Bronchial epithelial cell (primary cell): ENCODE measurements at regions not wholly inside any gene's neighbourhood (a gene's known extent, or its start where the extent isn't known, plus 50 kb on each side); places are given as distances from the start of the nearest gene placed in this dataset.

Source experiments
- DNase-seq: peaks from one replicate; pipeline ENCODE4 v3.0.0-alpha.2; 2010; ENCODE audit warnings: low read depth
- FAIRE-seq: peaks from 2 replicates; lab custom pipeline; 2011; peaks lifted over from hg19 to GRCh38; lab: Jason Lieb, UNC
- H3K27me3 ChIP-seq: 2 replicates; pipeline ENCODE4 v1.5.1; 2011; ENCODE audit warnings: low read length; ENCODE audit not compliant: control insufficient read depth, insufficient read depth
- H3K36me3 ChIP-seq: 2 replicates; pipeline ENCODE4 v1.5.1; 2011; ENCODE audit warnings: low read length; ENCODE audit not compliant: control insufficient read depth, insufficient read depth
- H3K4me3 ChIP-seq: 2 replicates; pipeline ENCODE4 v1.5.1; 2011; ENCODE audit warnings: mild to moderate bottlenecking, low read depth, low read length, control low read depth
- TF ChIP-seq, protein P1 (sequence below): IDR thresholded peaks from 2 replicates; pipeline ENCODE4 v1.5.1; 2011; ENCODE audit warnings: mild to moderate bottlenecking, moderate library complexity, low read length, control low read depth, inconsistent platforms; ENCODE audit not compliant: insufficient read depth, severe bottlenecking

DNA sequence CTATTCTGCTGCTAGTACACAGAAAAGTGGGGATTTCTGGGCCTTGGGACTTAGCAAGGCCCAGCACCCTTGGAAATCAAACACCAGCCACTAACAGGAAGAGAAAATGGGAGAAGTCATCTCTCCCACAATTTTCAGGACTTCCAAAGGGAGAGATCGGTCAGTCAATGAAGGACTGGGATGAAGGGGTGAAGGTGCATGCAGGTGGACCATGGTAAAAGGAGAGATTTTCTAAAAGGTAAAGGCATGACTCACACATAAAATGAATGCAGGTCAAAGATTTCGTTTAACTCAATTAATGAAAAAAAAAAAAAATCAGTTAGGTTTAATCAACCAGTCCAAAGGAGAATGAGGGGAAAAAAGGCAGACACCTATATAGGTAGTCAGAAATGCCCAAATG lies 176.4 kb upstream of the PROK2 start:
- Histone ChIP-seq H3K36me3 (no peaks in the 10 kb centered on the region), H3K4me3 (no peak overlapping the region), H3K27me3 (no peaks in the 10 kb centered on the region)
- DNase-seq (no peak), FAIRE-seq (no peak)
- TF ChIP-seq, protein P1, sequence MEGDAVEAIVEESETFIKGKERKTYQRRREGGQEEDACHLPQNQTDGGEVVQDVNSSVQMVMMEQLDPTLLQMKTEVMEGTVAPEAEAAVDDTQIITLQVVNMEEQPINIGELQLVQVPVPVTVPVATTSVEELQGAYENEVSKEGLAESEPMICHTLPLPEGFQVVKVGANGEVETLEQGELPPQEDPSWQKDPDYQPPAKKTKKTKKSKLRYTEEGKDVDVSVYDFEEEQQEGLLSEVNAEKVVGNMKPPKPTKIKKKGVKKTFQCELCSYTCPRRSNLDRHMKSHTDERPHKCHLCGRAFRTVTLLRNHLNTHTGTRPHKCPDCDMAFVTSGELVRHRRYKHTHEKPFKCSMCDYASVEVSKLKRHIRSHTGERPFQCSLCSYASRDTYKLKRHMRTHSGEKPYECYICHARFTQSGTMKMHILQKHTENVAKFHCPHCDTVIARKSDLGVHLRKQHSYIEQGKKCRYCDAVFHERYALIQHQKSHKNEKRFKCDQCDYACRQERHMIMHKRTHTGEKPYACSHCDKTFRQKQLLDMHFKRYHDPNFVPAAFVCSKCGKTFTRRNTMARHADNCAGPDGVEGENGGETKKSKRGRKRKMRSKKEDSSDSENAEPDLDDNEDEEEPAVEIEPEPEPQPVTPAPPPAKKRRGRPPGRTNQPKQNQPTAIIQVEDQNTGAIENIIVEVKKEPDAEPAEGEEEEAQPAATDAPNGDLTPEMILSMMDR, result no peak

DNA sequence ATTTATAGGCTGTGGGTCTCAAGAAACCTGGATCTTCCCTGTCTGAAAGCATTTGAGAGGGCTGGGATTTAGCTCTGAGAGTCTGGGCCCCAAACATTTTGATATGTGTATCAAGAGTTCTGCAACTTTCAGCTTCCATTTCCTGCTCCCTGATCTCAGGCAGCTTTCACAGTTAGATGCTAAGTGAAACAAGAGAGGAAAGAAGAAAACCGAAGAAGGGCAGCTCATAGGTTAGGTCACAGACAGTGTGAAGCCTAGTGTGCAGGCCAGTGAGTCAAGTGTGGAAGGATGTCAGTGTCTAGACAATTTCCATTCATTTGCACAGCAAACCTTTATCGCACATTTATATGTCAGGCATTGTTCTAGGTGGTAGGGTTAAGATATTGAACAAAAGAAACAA lies 173.6 kb upstream of the PROK2 start:
- TF ChIP-seq, protein P1, result no peak
- FAIRE-seq, result no peak

DNA sequence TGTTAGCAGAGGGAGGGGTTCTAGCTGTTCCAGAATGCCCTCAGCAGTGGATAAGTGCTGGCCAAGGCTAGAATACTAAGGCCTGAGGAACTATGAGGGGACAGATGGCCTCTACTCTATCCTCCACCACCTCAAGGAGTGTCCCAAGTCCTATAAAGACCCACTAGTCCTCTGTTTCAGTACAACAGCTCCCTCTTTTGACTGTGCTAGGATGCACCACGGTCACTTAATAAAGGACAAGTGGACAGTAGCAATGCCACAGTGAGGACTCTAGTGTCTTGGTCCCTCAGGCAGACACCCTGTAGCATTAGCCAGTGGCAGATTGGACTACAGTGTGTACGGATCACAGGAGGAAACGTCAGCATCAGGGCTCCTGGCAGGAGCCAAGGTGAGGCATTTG lies 171.8 kb upstream of the PROK2 start:
- no peaks in the 10 kb centered on the region for H3K27me3 ChIP-seq
- DNase-seq (no peak), FAIRE-seq (peak; percentile 76)
- no peak overlapping the region for H3K4me3 ChIP-seq
- H3K36me3 ChIP-seq, result no peaks in the 10 kb centered on the region
- TF ChIP-seq, protein P1, result no peak

More for the DNA sequence above, 173.6 kb upstream of the PROK2 start:
- H3K27me3 ChIP-seq, result no peaks in the 10 kb centered on the region
- H3K36me3 ChIP-seq, result no peaks in the 10 kb centered on the region
- DNase-seq, result no peak
- H3K4me3 ChIP-seq, result no peak overlapping the region

DNA sequence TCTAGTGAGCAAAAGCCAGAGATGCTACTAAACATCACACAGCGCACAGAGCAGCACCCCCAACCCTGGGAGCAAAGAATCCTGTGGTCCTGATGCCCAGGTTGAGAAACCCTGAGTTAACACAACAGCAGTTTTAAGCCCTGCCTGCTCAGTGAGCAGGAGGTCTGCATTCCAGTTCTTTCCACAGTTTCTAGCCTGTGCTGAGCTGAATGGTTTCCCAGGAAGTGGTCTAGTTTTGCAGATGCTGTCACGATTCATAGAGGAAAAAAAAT lies 171.1 kb upstream of the PROK2 start:
- FAIRE-seq (no peak), DNase-seq (no peak)
- no peaks in the 10 kb centered on the region for H3K27me3 ChIP-seq
- TF ChIP-seq, protein P1, result no peak
- no peak overlapping the region for H3K4me3 ChIP-seq
- no peaks in the 10 kb centered on the region for H3K36me3 ChIP-seq

DNA sequence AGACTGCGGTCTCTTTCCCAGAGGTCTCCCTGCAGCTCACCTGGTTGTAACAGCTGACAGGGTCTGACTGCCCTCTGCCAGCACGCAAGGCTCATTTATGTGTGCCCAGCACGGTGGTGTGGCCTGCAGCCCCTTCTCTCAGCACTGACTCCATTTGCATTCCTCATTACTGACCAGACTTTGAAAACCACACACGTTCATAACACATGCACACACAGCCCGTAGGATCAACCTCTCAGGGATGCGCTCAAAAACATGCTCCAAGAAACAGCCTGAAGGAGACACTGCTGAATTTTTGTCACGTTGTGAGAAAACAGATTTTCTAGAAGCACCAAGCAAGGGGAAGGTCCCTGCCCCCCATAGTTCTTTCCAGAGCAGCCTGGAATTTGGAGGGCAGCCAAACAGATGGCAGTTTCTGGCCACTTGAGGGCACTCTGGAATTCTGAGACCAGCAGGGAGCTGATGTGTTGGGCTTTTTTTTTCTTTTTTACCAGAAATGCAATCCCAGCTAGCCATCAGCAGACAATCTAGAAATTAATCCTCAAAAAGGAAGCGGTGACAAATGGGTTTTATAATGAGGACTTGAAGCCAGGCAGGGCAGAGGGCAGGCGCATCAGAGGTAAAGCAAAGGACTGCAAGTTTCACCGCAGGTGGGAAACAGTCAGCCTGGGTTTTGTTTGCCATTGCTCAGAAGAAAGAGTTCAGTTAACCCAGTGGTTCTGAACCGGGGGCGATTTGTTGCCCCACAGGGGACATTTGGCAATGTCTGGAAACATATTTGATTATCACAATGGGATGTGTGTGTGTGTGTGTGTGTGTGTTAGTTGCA lies 170.5 kb upstream of the PROK2 start:
- FAIRE-seq (peak; percentile 23), DNase-seq (peak; percentile 52)
- TF ChIP-seq, protein P1, result peak; percentile 72
- H3K4me3 ChIP-seq, result no peak overlapping the region
- no peaks in the 10 kb centered on the region for H3K27me3 ChIP-seq
- no peaks in the 10 kb centered on the region for H3K36me3 ChIP-seq

DNA sequence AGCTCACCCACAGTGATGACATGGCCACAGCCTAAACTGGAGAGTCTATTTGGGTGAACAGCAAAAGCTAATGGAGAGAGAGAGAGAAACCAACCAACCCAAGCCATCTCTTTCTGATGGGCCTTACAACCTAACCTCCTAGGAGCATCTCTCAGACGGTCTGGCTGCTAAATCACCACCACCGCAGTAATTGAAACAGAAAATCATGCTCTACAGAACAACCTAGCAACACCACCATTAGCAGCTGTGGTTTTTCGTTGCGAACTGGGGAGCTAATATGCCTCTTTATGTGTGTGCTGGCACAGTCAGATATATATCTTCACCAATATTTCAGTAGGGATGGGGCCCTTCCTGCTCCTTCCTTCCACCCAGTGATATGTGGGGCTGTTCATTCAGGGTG lies 166.9 kb upstream of the PROK2 start:
- H3K27me3 ChIP-seq, result no peaks in the 10 kb centered on the region
- H3K4me3 ChIP-seq, result no peak overlapping the region
- no peak for FAIRE-seq
- DNase-seq, result no peak
- TF ChIP-seq, protein P1, result no peak
- no peaks in the 10 kb centered on the region for H3K36me3 ChIP-seq
